ENCODE measurements at regions not wholly inside any gene's neighbourhood (a gene's known extent, or its start where the extent isn't known, plus 50 kb on each side); places are given as distances from the start of the nearest gene placed in this dataset.

- TF ChIP-seq POLR2AphosphoS5 (IDR thresholded peaks at IDR 0.05) (no peak), CTCF (IDR thresholded peaks at IDR 0.05) (no peak)
Observed at GRCh38 chr6:16949716-16950115, 152.1 kb upstream of the STMND1 start.

Data from prostate gland (tissue), 2 donors.